SK-N-SH (cell line): ENCODE measurements at regions not wholly inside any gene's neighbourhood (a gene's known extent, or its start where the extent isn't known, plus 50 kb on each side); places are given as distances from the start of the nearest gene placed in this dataset.

Experiments used
- CTCF ChIA-PET: fragments of 300-600, 350-600 bp; formaldehyde crosslinking; extraction: SDS; loops from one replicate; lab custom pipeline; 2021; lab: Yijun Ruan, JAX
- POLR2A ChIA-PET: fragments of 350-600 bp; sonication (Branson Sonifier 250); formaldehyde crosslinking; extraction: SDS; loops from one replicate; lab custom pipeline; 2020; ENCODE audit warnings: antibody characterized with exemption, inconsistent platforms; lab: Yijun Ruan, JAX
- DNase-seq: peaks from one replicate; pipeline ENCODE4 v3.0.0; 2012
- H2AFZ ChIP-seq: fragments of 200-600 bp; sonication (generic); 2 replicates; pipeline ENCODE4 v1.8.1; 2016; ENCODE audit warnings: antibody characterized with exemption, mild to moderate bottlenecking, low read depth
- H3F3A ChIP-seq: fragments of 200-600 bp; sonication (generic); replicated peaks from 2 replicates; pipeline ENCODE3; 2016; ENCODE audit warnings: antibody characterized with exemption, mild to moderate bottlenecking; ENCODE audit not compliant: insufficient read depth
- H3K27ac ChIP-seq, 2 experiments: fragments of 200-500 bp in 1 of 2; fragments of 200-600 bp in 1 of 2; sonication (Bioruptor generic) in 1 of 2; sonication (generic), shearing (Covaris generic) in 1 of 2; 2 replicates each; pipeline versions ENCODE4 v1.5.1 to v1.6.1; 2014 to 2016; ENCODE audit warnings: low read depth in 2 of 2, inconsistent platforms in 1 of 2, low read length in 1 of 2, mild to moderate bottlenecking in 1 of 2, mixed read lengths in 1 of 2
- H3K27me3 ChIP-seq: fragments of 200-600 bp; sonication (generic), shearing (Covaris generic); 2 replicates; pipeline ENCODE4 v1.6.1; 2016; ENCODE audit warnings: mixed run types; ENCODE audit not compliant: insufficient read depth
- H3K36me3 ChIP-seq, 2 experiments: fragments of 200-500 bp in 1 of 2; fragments of 200-600 bp in 1 of 2; sonication (Bioruptor generic) in 1 of 2; sonication (generic) in 1 of 2; replicated peaks in 1 of 2; 2 replicates each; pipeline versions ENCODE3 to v1.5.1; 2014 to 2016; ENCODE audit warnings: low read length in 1 of 2, mild to moderate bottlenecking in 1 of 2; ENCODE audit not compliant: insufficient read depth in 2 of 2, control insufficient read depth in 1 of 2
- H3K4me1 ChIP-seq, 2 experiments: fragments of 200-500 bp in 1 of 2; fragments of 200-600 bp in 1 of 2; sonication (Bioruptor generic) in 1 of 2; sonication (generic), shearing (Covaris generic) in 1 of 2; 2 replicates each; pipeline versions ENCODE4 v1.5.1 to v1.6.1; 2014 to 2016; ENCODE audit warnings: low read depth in 1 of 2, low read length in 1 of 2, mixed run types in 1 of 2; ENCODE audit not compliant: insufficient read depth in 2 of 2, control insufficient read depth in 1 of 2
- H3K4me2 ChIP-seq: fragments of 200-600 bp; sonication (generic), shearing (Covaris generic); 2 replicates; pipeline ENCODE4 v1.6.1; 2017; ENCODE audit warnings: mixed run types
- H3K4me3 ChIP-seq, 2 experiments: fragments of 200-500 bp in 1 of 2; fragments of 200-600 bp in 1 of 2; sonication (Bioruptor generic) in 1 of 2; sonication (generic), shearing (Covaris generic) in 1 of 2; 2 replicates each; pipeline versions ENCODE4 v1.5.1 to v1.8.1; 2014 to 2016; ENCODE audit warnings: low read depth in 2 of 2, inconsistent platforms in 1 of 2, low read length in 1 of 2, mild to moderate bottlenecking in 1 of 2, mixed read lengths in 1 of 2, moderate library complexity in 1 of 2
- H3K79me2 ChIP-seq: fragments of 200-600 bp; sonication (generic); 2 replicates; pipeline ENCODE4 v1.8.1; 2017; ENCODE audit warnings: mild to moderate bottlenecking; ENCODE audit not compliant: insufficient read depth
- H3K9ac ChIP-seq: fragments of 200-600 bp; sonication (generic); 2 replicates; pipeline ENCODE4 v1.6.1; 2017; ENCODE audit warnings: mixed run types
- H3K9me2 ChIP-seq: fragments of 200-600 bp; sonication (generic); 2 replicates; pipeline ENCODE4 v1.6.1; 2017; ENCODE audit warnings: mixed run types
- H3K9me3 ChIP-seq: fragments of 200-600 bp; sonication (generic); 2 replicates; pipeline ENCODE4 v1.6.1; 2017; ENCODE audit warnings: mixed run types, mild to moderate bottlenecking, moderate library complexity
- H4K20me1 ChIP-seq: fragments of 200-600 bp; sonication (generic); 2 replicates; pipeline ENCODE4 v1.6.1; 2017; ENCODE audit warnings: mild to moderate bottlenecking, mixed run types; ENCODE audit not compliant: insufficient read depth
- EZH2phosphoT487 ChIP-seq: fragments of 200-600 bp; sonication (generic); IDR thresholded peaks from 2 replicates; pipeline ENCODE4 v1.6.1; 2017; ENCODE audit warnings: low read depth, mixed run types, mild to moderate bottlenecking, antibody characterized with exemption, moderate library complexity, borderline replicate concordance
- FOSL2 ChIP-seq: IDR thresholded peaks from 2 replicates; pipeline ENCODE4 v1.4.0; 2012; ENCODE audit warnings: low read depth, mild to moderate bottlenecking, moderate library complexity, borderline replicate concordance
- FOXJ3 ChIP-seq: sonication (generic); formaldehyde crosslinking; IDR thresholded peaks from 2 replicates; pipeline ENCODE4 v1.5.1; 2020; ENCODE audit warnings: mild to moderate bottlenecking, missing genetic modification reagents
- GABPA ChIP-seq: IDR thresholded peaks from 2 replicates; pipeline ENCODE4 v1.4.0; 2012; ENCODE audit warnings: low read depth, mild to moderate bottlenecking
- GATA2 ChIP-seq: sonication (generic); formaldehyde crosslinking; IDR thresholded peaks from 2 replicates; pipeline ENCODE4 v1.5.0; 2020; ENCODE audit warnings: mild to moderate bottlenecking, missing genetic modification reagents
- MEF2A ChIP-seq: IDR thresholded peaks from 2 replicates; pipeline ENCODE4 v1.4.0; 2012; ENCODE audit warnings: low read depth, borderline replicate concordance
- NFIC ChIP-seq: IDR thresholded peaks from 2 replicates; pipeline ENCODE4 v1.4.0; 2012; ENCODE audit warnings: borderline replicate concordance
- NRF1 ChIP-seq: IDR thresholded peaks from 2 replicates; pipeline ENCODE4 v1.6.1; 2012; ENCODE audit warnings: low read depth, mild to moderate bottlenecking, low read length
- POLR2AphosphoS5 ChIP-seq: IDR thresholded peaks from 2 replicates; pipeline ENCODE4 v1.6.1; 2012; ENCODE audit warnings: low read depth, low read length
- RFX5 ChIP-seq: IDR thresholded peaks from 2 replicates; pipeline ENCODE4 v1.6.1; 2012; ENCODE audit warnings: mild to moderate bottlenecking, improper control_type of control experiment, low read length
- TCF12 ChIP-seq: IDR thresholded peaks from 2 replicates; pipeline ENCODE4 v1.4.0; 2012
- WGBS: methylation state at CpG from one replicate; pipeline ENCODE4 v1.1.6; 2017; ENCODE audit warnings: low lambda C conversion rate; 5-methylcytosine and 5-hydroxymethylcytosine counted together
- TF ChIP-seq, protein P1 (sequence below): IDR thresholded peaks from 2 replicates; pipeline ENCODE4 v1.4.0; 2012; ENCODE audit warnings: low read depth
- TF ChIP-seq, protein P2 (sequence below): IDR thresholded peaks from 2 replicates; pipeline ENCODE4 v1.4.0; 2012; ENCODE audit warnings: low read depth, borderline replicate concordance
- TF ChIP-seq, protein P3 (sequence below): IDR thresholded peaks from 2 replicates; pipeline ENCODE4 v1.6.1; 2012; ENCODE audit warnings: mild to moderate bottlenecking, low read depth, low read length, moderate library complexity

DNA sequence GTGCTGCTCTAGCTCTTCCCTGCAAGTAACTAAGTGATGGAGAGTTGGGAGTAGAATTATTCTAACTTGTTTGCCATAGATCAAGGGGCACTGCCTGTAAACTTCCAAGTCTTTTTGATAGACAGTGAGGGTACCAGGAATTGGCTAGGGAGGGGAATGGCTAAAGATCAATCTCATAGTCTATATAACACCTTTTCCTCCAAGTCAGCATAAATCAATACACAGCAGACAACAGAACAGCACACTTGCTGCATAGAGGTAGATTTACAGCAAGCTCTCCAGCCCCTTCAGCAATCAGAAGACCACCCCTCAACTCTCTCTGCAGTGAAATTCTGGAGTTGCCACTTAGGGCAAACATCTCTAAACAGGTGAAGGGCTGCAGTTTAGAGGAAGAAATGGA lies 643.5 kb upstream of the KLF4 start:
- ChIA-PET CTCF (no interaction called here), POLR2A (no interaction called here)
- Histone ChIP-seq H3K79me2 (no peaks in the 10 kb centered on the region), H3K27me3 (peaks cover 4% of the 10 kb centered on the region; the same call in 1 of the 2 replicates), H3K27ac (no peak overlapping the region), H3K9ac (no peak overlapping the region), H2AFZ (no peak overlapping the region), H3K4me3 (no peak overlapping the region), H3K4me1 (no peaks in the 10 kb centered on the region), H3K9me3 (no peaks in the 10 kb centered on the region), H3K4me2 (no peak overlapping the region), H3F3A (no peaks in the 10 kb centered on the region), H3K9me2 (no peaks in the 10 kb centered on the region), H3K36me3 (no peaks in the 10 kb centered on the region), H4K20me1 (no peaks in the 10 kb centered on the region)
- DNase-seq, result no peak
- TF ChIP-seq POLR2AphosphoS5 (no peak), FOXJ3 (CRISPR knock-in tag) (no peak), FOSL2 (no peak), NFIC (no peak), NRF1 (no peak), TCF12 (no peak), RFX5 (no peak), GABPA (no peak), MEF2A (no peak)
- TF ChIP-seq, protein P1, sequence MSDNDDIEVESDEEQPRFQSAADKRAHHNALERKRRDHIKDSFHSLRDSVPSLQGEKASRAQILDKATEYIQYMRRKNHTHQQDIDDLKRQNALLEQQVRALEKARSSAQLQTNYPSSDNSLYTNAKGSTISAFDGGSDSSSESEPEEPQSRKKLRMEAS, result no peak
- TF ChIP-seq, protein P2, sequence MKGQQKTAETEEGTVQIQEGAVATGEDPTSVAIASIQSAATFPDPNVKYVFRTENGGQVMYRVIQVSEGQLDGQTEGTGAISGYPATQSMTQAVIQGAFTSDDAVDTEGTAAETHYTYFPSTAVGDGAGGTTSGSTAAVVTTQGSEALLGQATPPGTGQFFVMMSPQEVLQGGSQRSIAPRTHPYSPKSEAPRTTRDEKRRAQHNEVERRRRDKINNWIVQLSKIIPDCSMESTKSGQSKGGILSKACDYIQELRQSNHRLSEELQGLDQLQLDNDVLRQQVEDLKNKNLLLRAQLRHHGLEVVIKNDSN, result no peak

DNA sequence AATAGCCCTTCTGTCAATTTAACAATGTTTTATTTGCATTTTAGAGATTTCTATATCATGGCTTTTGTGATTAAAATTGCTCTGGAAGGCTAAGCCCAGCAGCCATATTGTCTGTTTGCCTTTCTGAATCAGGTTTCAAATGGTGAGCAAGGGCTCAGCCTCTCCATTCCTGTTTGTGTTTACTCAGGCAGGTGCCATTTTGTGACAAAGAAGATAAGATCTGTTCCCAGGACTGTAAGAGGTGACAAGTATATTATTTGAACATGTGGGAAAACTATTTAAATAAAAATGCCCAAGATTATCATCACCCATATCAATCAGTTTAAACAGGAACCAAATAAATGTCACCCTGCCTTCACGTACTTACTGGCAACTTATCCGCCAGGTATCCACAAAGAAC lies 641.3 kb upstream of the KLF4 start:
- Histone ChIP-seq H3K9me2 (no peaks in the 10 kb centered on the region), H3F3A (no peaks in the 10 kb centered on the region), H3K4me1 (no peaks in the 10 kb centered on the region), H3K27ac (no peak overlapping the region), H3K9ac (no peak overlapping the region), H3K4me3 (no peak overlapping the region), H4K20me1 (no peaks in the 10 kb centered on the region), H3K4me2 (no peak overlapping the region), H3K27me3 (peaks cover 4% of the 10 kb centered on the region; the same call in 1 of the 2 replicates), H3K79me2 (no peaks in the 10 kb centered on the region), H3K36me3 (no peaks in the 10 kb centered on the region), H3K9me3 (no peaks in the 10 kb centered on the region), H2AFZ (no peak overlapping the region)
- TF ChIP-seq FOSL2, result no peak
- no peak for TF ChIP-seq GATA2 (CRISPR knock-in tag)
- TF ChIP-seq EZH2phosphoT487, result no peak
- TF ChIP-seq, protein P3, sequence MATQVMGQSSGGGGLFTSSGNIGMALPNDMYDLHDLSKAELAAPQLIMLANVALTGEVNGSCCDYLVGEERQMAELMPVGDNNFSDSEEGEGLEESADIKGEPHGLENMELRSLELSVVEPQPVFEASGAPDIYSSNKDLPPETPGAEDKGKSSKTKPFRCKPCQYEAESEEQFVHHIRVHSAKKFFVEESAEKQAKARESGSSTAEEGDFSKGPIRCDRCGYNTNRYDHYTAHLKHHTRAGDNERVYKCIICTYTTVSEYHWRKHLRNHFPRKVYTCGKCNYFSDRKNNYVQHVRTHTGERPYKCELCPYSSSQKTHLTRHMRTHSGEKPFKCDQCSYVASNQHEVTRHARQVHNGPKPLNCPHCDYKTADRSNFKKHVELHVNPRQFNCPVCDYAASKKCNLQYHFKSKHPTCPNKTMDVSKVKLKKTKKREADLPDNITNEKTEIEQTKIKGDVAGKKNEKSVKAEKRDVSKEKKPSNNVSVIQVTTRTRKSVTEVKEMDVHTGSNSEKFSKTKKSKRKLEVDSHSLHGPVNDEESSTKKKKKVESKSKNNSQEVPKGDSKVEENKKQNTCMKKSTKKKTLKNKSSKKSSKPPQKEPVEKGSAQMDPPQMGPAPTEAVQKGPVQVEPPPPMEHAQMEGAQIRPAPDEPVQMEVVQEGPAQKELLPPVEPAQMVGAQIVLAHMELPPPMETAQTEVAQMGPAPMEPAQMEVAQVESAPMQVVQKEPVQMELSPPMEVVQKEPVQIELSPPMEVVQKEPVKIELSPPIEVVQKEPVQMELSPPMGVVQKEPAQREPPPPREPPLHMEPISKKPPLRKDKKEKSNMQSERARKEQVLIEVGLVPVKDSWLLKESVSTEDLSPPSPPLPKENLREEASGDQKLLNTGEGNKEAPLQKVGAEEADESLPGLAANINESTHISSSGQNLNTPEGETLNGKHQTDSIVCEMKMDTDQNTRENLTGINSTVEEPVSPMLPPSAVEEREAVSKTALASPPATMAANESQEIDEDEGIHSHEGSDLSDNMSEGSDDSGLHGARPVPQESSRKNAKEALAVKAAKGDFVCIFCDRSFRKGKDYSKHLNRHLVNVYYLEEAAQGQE, result no peak
- TF ChIP-seq GABPA, result no peak
- WGBS, result 62% methylated on average over 2 of the region's 2 CpGs
- POLR2A ChIA-PET, result no interaction called here
- CTCF ChIA-PET, result no interaction called here
- DNase-seq, result no peak
